ENCODE measurements at regions not wholly inside any gene's neighbourhood (a gene's known extent, or its start where the extent isn't known, plus 50 kb on each side); places are given as distances from the start of the nearest gene placed in this dataset.
A peak's percentile ranks its signal among the peaks of the same experiment; 100 is the strongest.

DNA sequence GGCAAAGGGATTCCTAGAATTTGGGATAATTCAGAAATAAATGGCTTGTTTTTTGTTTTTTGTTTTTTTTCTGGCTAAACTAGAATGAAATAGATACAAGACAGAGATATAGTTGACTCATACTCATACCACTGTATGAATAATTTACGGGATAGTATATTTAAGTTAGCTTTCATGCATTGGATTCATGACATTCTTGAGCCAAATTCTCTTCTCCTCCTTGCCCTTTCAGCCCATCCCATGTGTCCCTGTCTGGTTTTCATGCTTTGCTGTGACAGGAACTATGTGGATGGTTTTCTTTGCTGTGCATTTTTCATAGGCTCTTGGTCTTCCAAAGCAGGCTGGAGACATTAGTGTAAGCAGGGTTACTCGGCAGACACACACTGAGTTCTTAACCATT is 66.6 kb upstream of the UMPS start:
- Histone ChIP-seq H3K9me3 (no peaks in the 10 kb centered on the region), H3K4me1 (ENCODE audit: control insufficient read depth in 1 of 2, extremely low read depth in 1 of 2, insufficient read depth in 2 of 2, low read length in 2 of 2) (no peaks in the 10 kb centered on the region), H3K27ac (ENCODE audit: low read length) (no peak overlapping the region), H3K4me3 (ENCODE audit: control insufficient read depth in 1 of 2, extremely low read depth in 1 of 2, low read length in 1 of 2) (no peak overlapping the region), H3K27me3 (replicated peaks in 1 of 2; ENCODE audit: control insufficient read depth in 2 of 2, extremely low read depth in 1 of 2, insufficient read depth in 2 of 2, low read length in 1 of 2) (peaks cover 0 to 15% of the 10 kb centered on the region in 2 experiments), H3K36me3 (ENCODE audit: control insufficient read depth in 2 of 2, extremely low read depth in 1 of 2, insufficient read depth in 1 of 2, low read length in 1 of 2) (no peaks in the 10 kb centered on the region)
- DNase-seq (no peak), ATAC-seq (replicated peaks in 1 of 4) (no peak)
- Mint-ChIP-seq H3K4me1 (no peaks in the 10 kb centered on the region), H3K9me3 (no peaks in the 10 kb centered on the region), H3K27me3 (peaks cover 4 to 8% of the 10 kb centered on the region in 2 donors), H3K4me3 (no peak overlapping the region), H3K36me3 (peaks cover 2% of the 10 kb centered on the region), H3K27ac (no peak overlapping the region)
- ChIA-PET CTCF (no interaction called here), POLR2A (interaction anchor here in 1 of 2 donors (0.6 kb wide), 1 partner anchor 30 kb away, joined by 3 read pairs; no protein-coding TSS in a partner anchor)
- WGBS (ENCODE audit: insufficient coverage), result 83% methylated on average over 1 of the region's 2 CpGs

DNA sequence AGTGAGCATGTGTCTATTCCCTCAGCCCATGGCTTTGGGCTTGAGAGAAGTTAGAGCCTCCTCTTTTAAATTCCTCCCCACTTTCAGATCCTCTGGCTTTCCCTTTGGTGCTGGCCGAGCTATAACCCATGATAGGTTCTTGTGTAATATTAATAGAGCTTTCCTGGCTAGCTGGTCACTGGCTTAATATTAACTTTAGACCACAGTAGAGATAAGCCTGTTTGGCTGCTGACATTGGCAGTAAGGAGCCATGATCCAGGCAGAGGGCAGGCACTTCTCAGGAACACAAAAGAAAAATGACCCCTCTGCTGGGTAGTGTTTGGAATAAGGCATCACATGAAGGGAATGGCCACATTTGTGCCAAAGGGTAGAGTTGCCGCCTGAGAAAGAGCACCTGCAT is 65.4 kb upstream of the UMPS start:
- Mint-ChIP-seq H3K27ac (no peak overlapping the region), H3K36me3 (peaks cover 2% of the 10 kb centered on the region), H3K9me3 (no peaks in the 10 kb centered on the region), H3K4me1 (no peaks in the 10 kb centered on the region), H3K4me3 (no peak overlapping the region), H3K27me3 (peaks cover 4 to 8% of the 10 kb centered on the region in 2 donors)
- CTCF ChIA-PET, result no interaction called here
- Histone ChIP-seq H3K27me3 (replicated peaks in 1 of 2; ENCODE audit: control insufficient read depth in 2 of 2, extremely low read depth in 1 of 2, insufficient read depth in 2 of 2, low read length in 1 of 2) (peaks cover 0 to 15% of the 10 kb centered on the region in 2 experiments), H3K27ac (ENCODE audit: low read length) (no peak overlapping the region), H3K4me3 (ENCODE audit: control insufficient read depth in 1 of 2, extremely low read depth in 1 of 2, low read length in 1 of 2) (no peak overlapping the region), H3K36me3 (ENCODE audit: control insufficient read depth in 2 of 2, extremely low read depth in 1 of 2, insufficient read depth in 1 of 2, low read length in 1 of 2) (no peaks in the 10 kb centered on the region), H3K4me1 (ENCODE audit: control insufficient read depth in 1 of 2, extremely low read depth in 1 of 2, insufficient read depth in 2 of 2, low read length in 2 of 2) (no peaks in the 10 kb centered on the region), H3K9me3 (no peaks in the 10 kb centered on the region)
- POLR2A ChIA-PET, result interaction anchor here in 1 of 2 donors (0.7 kb wide), 1 partner anchor 48 kb away, joined by 4 read pairs; no protein-coding TSS in a partner anchor
- ATAC-seq (replicated peaks in 1 of 4), result no peak
- 100% methylated on average over 1 of the region's 2 CpGs for WGBS (ENCODE audit: insufficient coverage)
- DNase-seq, result no peak

DNA sequence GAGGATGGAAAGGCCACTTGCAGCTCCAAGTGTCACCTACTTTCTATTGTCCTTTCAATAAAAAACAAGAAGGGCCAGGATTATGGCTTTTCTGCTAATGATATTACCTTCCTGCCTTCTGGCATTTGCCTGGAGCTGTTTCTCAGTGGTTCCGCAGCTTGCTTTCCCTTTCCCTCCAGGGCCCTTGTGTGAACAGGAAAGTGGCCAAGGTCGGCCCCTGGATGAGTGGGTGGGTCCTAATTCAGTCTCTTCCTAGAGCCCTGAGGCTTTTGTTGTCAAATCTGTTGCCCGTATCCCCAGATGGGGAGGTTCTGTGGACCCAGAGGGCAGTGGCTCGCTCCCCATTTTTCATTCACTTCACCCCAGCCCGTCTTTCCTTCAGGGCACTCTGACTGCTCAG is 64.2 kb upstream of the UMPS start:
- no peak overlapping the region for H3K4me3 ChIP-seq (ENCODE audit: control insufficient read depth in 1 of 2, extremely low read depth in 1 of 2, low read length in 1 of 2)
- no peak overlapping the region for H3K27ac ChIP-seq (ENCODE audit: low read length)
- 91% methylated on average over 4 of the region's 5 CpGs for WGBS (ENCODE audit: insufficient coverage)
- Mint-ChIP-seq H3K27ac (no peak overlapping the region), H3K36me3 (peaks cover 7% of the 10 kb centered on the region), H3K4me3 (no peak overlapping the region), H3K27me3 (peaks cover 0 to 8% of the 10 kb centered on the region in 2 donors), H3K9me3 (peaks cover 3 to 4% (median 4%) of the 10 kb centered on the region in 3 donors), H3K4me1 (peaks cover 5 to 7% (median 5%) of the 10 kb centered on the region in 3 donors)
- ChIA-PET CTCF (interaction anchor here in 1 of 2 donors (0.5 kb wide), 1 partner anchor 21 kb away, joined by 7 read pairs; no protein-coding TSS in a partner anchor), POLR2A (no interaction called here)
- ATAC-seq (replicated peaks in 1 of 4), result no peak
- H3K36me3 ChIP-seq (ENCODE audit: control insufficient read depth in 2 of 2, extremely low read depth in 1 of 2, insufficient read depth in 1 of 2, low read length in 1 of 2), result no peaks in the 10 kb centered on the region
- peaks cover 0 to 15% of the 10 kb centered on the region in 2 experiments for H3K27me3 ChIP-seq (replicated peaks in 1 of 2; ENCODE audit: control insufficient read depth in 2 of 2, extremely low read depth in 1 of 2, insufficient read depth in 2 of 2, low read length in 1 of 2)
- no peaks in the 10 kb centered on the region for H3K9me3 ChIP-seq
- DNase-seq, result no peak
- peaks cover 0 to 4% of the 10 kb centered on the region in 2 experiments for H3K4me1 ChIP-seq (ENCODE audit: control insufficient read depth in 1 of 2, extremely low read depth in 1 of 2, insufficient read depth in 2 of 2, low read length in 2 of 2)

DNA sequence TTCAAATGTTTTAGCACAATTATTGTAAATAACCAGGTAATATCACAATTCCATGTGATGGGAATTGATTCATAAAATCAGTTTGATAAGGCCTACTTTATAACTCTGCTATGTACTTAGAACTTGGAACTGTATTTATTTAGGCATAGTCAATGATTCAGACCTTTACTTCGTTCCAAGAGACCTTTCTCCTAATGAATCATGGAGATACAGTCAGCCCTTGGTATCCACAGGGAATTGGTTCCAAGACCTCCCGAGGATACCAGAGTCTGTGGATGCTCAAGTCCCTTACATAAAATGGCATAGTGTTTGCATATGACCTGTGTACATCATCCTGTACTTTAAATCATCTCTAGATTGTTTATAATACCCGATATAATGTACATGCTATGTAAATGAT is 60.8 kb upstream of the UMPS start:
- H3K27ac ChIP-seq (ENCODE audit: low read length), result no peak overlapping the region
- ChIA-PET POLR2A (no interaction called here), CTCF (no interaction called here)
- Mint-ChIP-seq H3K4me3 (no peak overlapping the region), H3K9me3 (peaks cover 5 to 8% (median 8%) of the 10 kb centered on the region in 3 donors), H3K27ac (no peak overlapping the region), H3K36me3 (peaks cover 12% of the 10 kb centered on the region), H3K27me3 (no peaks in the 10 kb centered on the region), H3K4me1 (peaks cover 13 to 15% (median 14%) of the 10 kb centered on the region in 3 donors)
- ATAC-seq (replicated peaks in 1 of 4) (no peak), DNase-seq (no peak)
- peaks cover 0 to 12% of the 10 kb centered on the region in 2 experiments for H3K4me1 ChIP-seq (ENCODE audit: control insufficient read depth in 1 of 2, extremely low read depth in 1 of 2, insufficient read depth in 2 of 2, low read length in 2 of 2)
- H3K4me3 ChIP-seq (ENCODE audit: control insufficient read depth in 1 of 2, extremely low read depth in 1 of 2, low read length in 1 of 2), result no peak overlapping the region
- H3K27me3 ChIP-seq (replicated peaks in 1 of 2; ENCODE audit: control insufficient read depth in 2 of 2, extremely low read depth in 1 of 2, insufficient read depth in 2 of 2, low read length in 1 of 2), result peaks cover 0 to 11% of the 10 kb centered on the region in 2 experiments
- H3K36me3 ChIP-seq (ENCODE audit: control insufficient read depth in 2 of 2, extremely low read depth in 1 of 2, insufficient read depth in 1 of 2, low read length in 1 of 2), result no peaks in the 10 kb centered on the region
- no CpG with 5 or more reads among the region's 3 CpGs for WGBS (ENCODE audit: insufficient coverage)
- no peaks in the 10 kb centered on the region for H3K9me3 ChIP-seq

DNA sequence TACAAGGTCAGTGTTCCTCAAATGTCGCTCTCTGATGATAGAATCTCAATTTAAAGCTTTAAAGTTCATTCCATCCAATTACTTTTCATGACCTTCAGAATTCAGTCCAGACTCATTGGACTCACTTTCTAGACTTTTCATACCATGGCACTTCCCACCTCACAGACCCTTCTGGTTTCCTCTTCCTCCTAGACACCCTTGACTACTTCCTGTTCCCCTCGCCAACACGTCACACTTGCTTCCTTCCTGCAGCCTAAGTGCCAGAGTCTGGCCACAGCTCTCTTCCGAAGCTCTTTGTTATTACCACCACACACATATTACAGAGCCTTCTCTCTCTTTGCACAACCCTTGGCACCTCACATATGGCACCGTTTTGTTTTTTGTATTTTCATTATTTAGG is 59.1 kb upstream of the UMPS start:
- no peaks in the 10 kb centered on the region for H3K27me3 Mint-ChIP-seq
- DNase-seq (peak in 28 of 35 experiments; percentile 1 to 54 (median 20)), ATAC-seq (replicated peaks in 1 of 4) (peak; percentile 53 to 82 (median 66))
- peaks cover 5 to 8% (median 8%) of the 10 kb centered on the region in 3 donors for H3K9me3 Mint-ChIP-seq
- no peaks in the 10 kb centered on the region for H3K36me3 ChIP-seq (ENCODE audit: control insufficient read depth in 2 of 2, extremely low read depth in 1 of 2, insufficient read depth in 1 of 2, low read length in 1 of 2)
- H3K36me3 Mint-ChIP-seq, result peaks cover 13% of the 10 kb centered on the region
- H3K9me3 ChIP-seq, result no peaks in the 10 kb centered on the region
- peaks cover 0 to 5% of the 10 kb centered on the region in 2 experiments for H3K27me3 ChIP-seq (replicated peaks in 1 of 2; ENCODE audit: control insufficient read depth in 2 of 2, extremely low read depth in 1 of 2, insufficient read depth in 2 of 2, low read length in 1 of 2)
- POLR2A ChIA-PET, result no interaction called here
- H3K4me1 Mint-ChIP-seq, result peaks cover 13 to 15% (median 14%) of the 10 kb centered on the region in 3 donors
- H3K4me1 ChIP-seq (ENCODE audit: control insufficient read depth in 1 of 2, extremely low read depth in 1 of 2, insufficient read depth in 2 of 2, low read length in 2 of 2), result peaks cover 0 to 12% of the 10 kb centered on the region in 2 experiments
- no peak overlapping the region for H3K4me3 ChIP-seq (ENCODE audit: control insufficient read depth in 1 of 2, extremely low read depth in 1 of 2, low read length in 1 of 2)
- CTCF ChIA-PET, result interaction anchor here in 1 of 2 donors (1.2 to 1.5 kb wide), 3 partner anchors 18 to 1415 kb away, joined by 3 to 7 read pairs (median 3); no protein-coding TSS in a partner anchor
- H3K27ac ChIP-seq (ENCODE audit: low read length), result peak overlapping the region; percentile 38
- 33% methylated on average over 3 of the region's 5 CpGs for WGBS (ENCODE audit: insufficient coverage)
- H3K4me3 Mint-ChIP-seq, result peak overlapping the region in 1 of 3 donors; percentile 32
- H3K27ac Mint-ChIP-seq, result peak overlapping the region; percentile 53 to 63

DNA sequence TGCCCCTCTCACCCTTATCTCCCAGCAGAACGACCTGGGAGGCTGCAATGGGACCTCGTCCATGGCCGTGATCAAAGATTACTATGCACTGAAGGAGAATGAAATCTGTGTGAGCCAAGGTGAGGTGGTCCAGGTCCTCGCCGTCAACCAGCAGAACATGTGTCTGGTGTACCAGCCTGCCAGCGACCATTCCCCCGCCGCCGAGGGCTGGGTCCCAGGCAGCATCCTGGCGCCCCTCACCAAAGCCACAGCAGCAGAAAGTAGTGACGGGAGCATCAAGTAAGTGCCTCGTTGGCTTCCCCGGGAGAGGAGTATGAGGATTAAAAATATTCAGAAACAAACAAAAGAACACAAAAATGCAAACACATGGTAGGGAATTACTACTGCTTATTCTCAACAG is 55.9 kb upstream of the UMPS start:
- Histone ChIP-seq H3K27ac (ENCODE audit: low read length) (no peak overlapping the region), H3K27me3 (replicated peaks in 1 of 2; ENCODE audit: control insufficient read depth in 2 of 2, extremely low read depth in 1 of 2, insufficient read depth in 2 of 2, low read length in 1 of 2) (no peaks in the 10 kb centered on the region), H3K9me3 (no peaks in the 10 kb centered on the region), H3K4me1 (ENCODE audit: control insufficient read depth in 1 of 2, extremely low read depth in 1 of 2, insufficient read depth in 2 of 2, low read length in 2 of 2) (peaks cover 0 to 12% of the 10 kb centered on the region in 2 experiments), H3K4me3 (ENCODE audit: control insufficient read depth in 1 of 2, extremely low read depth in 1 of 2, low read length in 1 of 2) (no peak overlapping the region), H3K36me3 (ENCODE audit: control insufficient read depth in 2 of 2, extremely low read depth in 1 of 2, insufficient read depth in 1 of 2, low read length in 1 of 2) (no peaks in the 10 kb centered on the region)
- WGBS (ENCODE audit: insufficient coverage), result 97% methylated on average over 6 of the region's 13 CpGs
- POLR2A ChIA-PET, result no interaction called here
- Mint-ChIP-seq H3K36me3 (peaks cover 23% of the 10 kb centered on the region), H3K9me3 (peaks cover 5 to 8% (median 8%) of the 10 kb centered on the region in 3 donors), H3K4me1 (peaks cover 13 to 15% (median 14%) of the 10 kb centered on the region in 3 donors), H3K27ac (no peak overlapping the region), H3K4me3 (no peak overlapping the region), H3K27me3 (peaks cover 0 to 2% of the 10 kb centered on the region in 2 donors)
- DNase-seq (no peak), ATAC-seq (replicated peaks in 1 of 4) (no peak)
- CTCF ChIA-PET, result no interaction called here

Measured in T-cell (primary cell).